ENCODE measurements at regions not wholly inside any gene's neighbourhood (a gene's known extent, or its start where the extent isn't known, plus 50 kb on each side); places are given as distances from the start of the nearest gene placed in this dataset.

DNA sequence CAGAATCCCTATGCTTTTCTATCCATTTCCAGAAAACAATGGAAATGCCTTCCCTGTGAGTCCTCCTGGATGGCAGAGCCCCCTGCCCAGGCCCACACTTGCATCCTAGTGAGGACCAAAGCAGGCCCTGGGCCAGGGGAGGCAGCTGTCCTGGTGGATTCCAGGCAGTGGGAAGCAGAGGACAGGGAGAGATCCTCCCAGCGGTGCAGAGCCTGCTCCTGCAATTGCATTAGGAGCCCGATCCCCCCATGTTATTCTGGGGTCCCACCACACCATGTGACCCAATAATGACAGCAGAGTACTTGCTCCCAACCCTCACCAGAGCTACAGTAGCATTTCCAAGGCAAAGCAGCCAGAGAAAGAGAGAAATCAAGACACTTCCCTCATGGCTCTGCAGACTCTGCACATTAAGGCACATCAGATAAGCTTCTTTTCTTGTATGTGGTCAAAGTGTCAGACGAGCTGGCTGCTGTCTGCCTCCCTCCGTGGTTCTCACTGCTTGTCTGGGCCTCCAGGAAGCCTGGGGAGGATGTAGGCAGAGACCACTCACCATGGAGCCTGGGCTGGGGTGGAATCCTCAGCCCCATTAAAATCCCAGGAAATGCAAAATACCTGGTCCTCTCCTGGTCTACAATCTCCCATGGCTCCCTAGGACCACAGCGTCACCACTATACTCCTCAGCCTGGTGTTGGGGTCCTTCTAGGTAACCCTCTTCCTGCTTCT is 54.9 kb upstream of the RUNX3 start:
- DNase-seq: no peak

GRCh38 chr1:24984300-24984699 is 54.2 kb upstream of the RUNX3 start:
- DNase-seq: no peak

DNA sequence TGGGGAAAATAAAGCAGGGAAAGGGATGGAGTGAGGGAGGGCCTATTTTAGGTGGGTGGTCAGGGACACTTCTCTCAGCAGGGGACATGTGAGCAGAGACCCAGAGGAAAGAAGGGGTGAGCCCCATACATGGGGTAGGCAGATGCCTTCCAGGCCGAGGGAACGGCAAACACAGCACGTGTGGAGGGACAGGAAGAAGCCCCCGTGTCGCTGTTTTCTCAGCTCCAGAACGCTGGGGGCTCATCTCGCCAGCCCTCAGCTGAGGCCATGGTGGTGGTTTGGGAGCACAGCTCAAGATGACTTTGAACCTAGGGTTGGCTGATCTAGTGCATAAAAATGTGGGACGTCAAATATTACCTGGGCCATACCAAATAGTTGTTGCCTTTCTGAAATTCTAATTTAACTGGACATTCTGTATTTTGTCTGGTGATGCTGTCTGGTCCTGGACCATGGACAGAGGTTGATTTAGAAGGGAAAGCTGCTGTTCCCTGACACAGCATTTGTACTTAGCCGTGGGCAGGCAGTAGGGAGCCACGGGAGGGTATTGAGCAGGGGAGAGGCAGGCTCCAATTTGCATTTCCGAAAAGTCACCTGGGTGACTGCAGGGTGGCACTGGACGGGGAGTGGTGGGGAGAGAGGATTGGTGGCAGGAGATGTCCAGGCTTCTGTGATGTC is 53.1 kb upstream of the RUNX3 start:
- DNase-seq: no peak

DNA sequence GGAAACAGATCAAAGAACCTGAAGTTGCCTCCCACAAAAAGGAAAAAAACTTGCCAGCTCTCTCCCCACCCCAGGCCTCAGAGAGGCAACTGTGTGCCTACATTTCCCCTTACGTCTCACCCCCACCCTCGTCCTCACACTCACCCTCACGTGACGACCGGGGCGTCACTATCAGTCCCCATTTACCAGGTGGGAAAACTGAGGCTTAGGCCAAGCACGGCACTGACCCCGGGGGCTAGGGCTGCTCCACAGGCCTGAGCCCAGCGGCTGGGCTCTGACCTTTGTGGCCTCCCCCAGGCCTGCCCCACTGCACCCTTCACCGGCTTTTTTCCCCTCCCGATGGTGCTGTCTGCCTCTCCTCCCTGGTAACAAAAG is 51.5 kb upstream of the RUNX3 start:
- no peak for DNase-seq

DNA sequence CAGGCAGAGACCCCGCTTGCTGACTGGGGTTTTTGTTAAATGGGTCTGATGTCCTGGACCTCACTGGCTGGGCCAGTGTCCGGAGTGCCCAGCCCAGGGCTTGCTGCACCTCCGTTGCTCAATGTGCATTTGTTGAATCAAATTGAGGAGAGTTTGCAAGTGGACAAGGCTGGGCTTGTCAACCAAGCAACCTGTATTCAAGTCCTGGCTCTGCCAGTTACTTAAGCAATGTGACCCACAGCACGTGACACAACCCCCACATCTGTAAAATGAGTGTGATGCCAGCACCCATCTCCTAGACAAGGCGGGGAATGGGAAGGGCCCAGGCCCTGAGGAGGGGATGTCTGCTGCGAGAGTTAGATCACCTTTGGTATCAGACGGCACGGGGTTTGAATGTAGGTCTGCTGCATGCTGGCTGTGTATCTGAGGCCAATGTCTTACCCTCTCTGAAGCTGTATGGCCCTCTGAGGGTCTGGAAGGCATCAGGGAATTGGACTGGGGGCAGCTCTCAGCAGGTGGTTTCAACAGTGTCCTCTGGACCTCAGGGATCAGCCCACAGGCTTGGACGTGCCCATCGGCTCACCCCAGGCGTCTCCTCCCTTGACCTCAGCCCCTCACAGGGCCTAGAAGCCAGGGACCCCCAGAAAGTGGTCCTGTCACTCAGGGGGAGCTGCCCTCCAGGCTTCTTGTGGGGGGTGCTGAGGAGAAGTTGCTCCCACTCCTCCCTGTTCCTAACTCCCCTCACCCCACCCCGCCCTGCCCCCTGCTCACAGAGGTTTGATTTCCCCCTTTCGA is 51.0 kb upstream of the RUNX3 start:
- no peak for DNase-seq
